ENCODE measurements at regions not wholly inside any gene's neighbourhood (a gene's known extent, or its start where the extent isn't known, plus 50 kb on each side); places are given as distances from the start of the nearest gene placed in this dataset.

GRCh38 chr12:17203497-17203896 lies 597.5 kb upstream of the LMO3 start:
- ChIA-PET CTCF (no interaction called here), POLR2A (no interaction called here)
- Histone ChIP-seq H3K9ac (ENCODE audit: low read length) (no peak overlapping the region), H3K4me2 (replicated peaks; ENCODE audit: low read depth, low read length, poor library complexity, severe bottlenecking) (no peak overlapping the region), H3K9me3 (ENCODE audit: control extremely low read depth in 1 of 3, control insufficient read depth in 2 of 3, insufficient read depth in 1 of 3, low read length in 2 of 3) (peaks cover 0 to 18% (median 0%) of the 10 kb centered on the region in 3 donors), H3K79me2 (ENCODE audit: control insufficient read depth, insufficient read depth, low read length) (no peaks in the 10 kb centered on the region), H3K4me1 (ENCODE audit: control insufficient read depth in 2 of 2, insufficient read depth in 2 of 2, low read length in 2 of 2) (no peaks in the 10 kb centered on the region), H4K20me1 (ENCODE audit: control insufficient read depth, insufficient read depth, low read length, poor library complexity, severe bottlenecking) (no peaks in the 10 kb centered on the region), H3K27ac (ENCODE audit: low read length in 2 of 2) (no peak overlapping the region), H2AFZ (ENCODE audit: insufficient read depth, low read depth, low read length, poor library complexity, severe bottlenecking) (no peak overlapping the region), H3K4me3 (ENCODE audit: control extremely low read depth in 1 of 5, extremely low read depth in 1 of 5, insufficient read depth in 1 of 5, low read depth in 2 of 5, low read length in 4 of 5) (no peak overlapping the region), H3K27me3 (replicated peaks in 1 of 4; ENCODE audit: control extremely low read depth in 1 of 4, control insufficient read depth in 3 of 4, insufficient read depth in 4 of 4, low read length in 3 of 4) (no peaks in the 10 kb centered on the region), H3K36me3 (replicated peaks in 1 of 2; ENCODE audit: control extremely low read depth in 1 of 2, control insufficient read depth in 1 of 2, extremely low read depth in 1 of 2, insufficient read depth in 2 of 2, low read length in 1 of 2) (no peaks in the 10 kb centered on the region)
- 79% methylated on average over 4 of the region's 5 CpGs for WGBS (ENCODE audit: insufficient coverage)
- TF ChIP-seq CTCF (IDR thresholded peaks at IDR 0.05) (no peak), EZH2 (IDR thresholded peaks at IDR 0.05; ENCODE audit: borderline replicate concordance, insufficient read depth, low read depth, low read length, poor library complexity, severe bottlenecking) (no peak)
- ATAC-seq (ENCODE audit: low read depth): no peak
- Mint-ChIP-seq H3K4me1 (no peaks in the 10 kb centered on the region), H3K27ac (no peak overlapping the region), H3K9me3 (ENCODE audit: insufficient read depth) (no peaks in the 10 kb centered on the region), H3K27me3 (no peaks in the 10 kb centered on the region), H3K4me3 (no peak overlapping the region)
- DNase-seq: no peak
- intact Hi-C loops (cut with micrococcal nuclease): no loop called here

- H4K20me1 ChIP-seq (ENCODE audit: control insufficient read depth, insufficient read depth, low read length, poor library complexity, severe bottlenecking): no peaks in the 10 kb centered on the region
- H3K36me3 ChIP-seq (replicated peaks in 1 of 2; ENCODE audit: control extremely low read depth in 1 of 2, control insufficient read depth in 1 of 2, extremely low read depth in 1 of 2, insufficient read depth in 2 of 2, low read length in 1 of 2): no peaks in the 10 kb centered on the region
- CTCF ChIA-PET: no interaction called here
- Mint-ChIP-seq H3K27ac (no peak overlapping the region), H3K4me3 (no peak overlapping the region), H3K9me3 (ENCODE audit: insufficient read depth) (no peaks in the 10 kb centered on the region), H3K27me3 (no peaks in the 10 kb centered on the region), H3K4me1 (no peaks in the 10 kb centered on the region)
- no peaks in the 10 kb centered on the region for H3K4me1 ChIP-seq (ENCODE audit: control insufficient read depth in 2 of 2, insufficient read depth in 2 of 2, low read length in 2 of 2)
- H3K4me3 ChIP-seq (ENCODE audit: control extremely low read depth in 1 of 5, extremely low read depth in 1 of 5, insufficient read depth in 1 of 5, low read depth in 2 of 5, low read length in 4 of 5): no peak overlapping the region
- DNase-seq (no peak), ATAC-seq (ENCODE audit: low read depth) (no peak)
- no peak overlapping the region for H3K9ac ChIP-seq (ENCODE audit: low read length)
- H3K4me2 ChIP-seq (replicated peaks; ENCODE audit: low read depth, low read length, poor library complexity, severe bottlenecking): no peak overlapping the region
- H3K79me2 ChIP-seq (ENCODE audit: control insufficient read depth, insufficient read depth, low read length): no peaks in the 10 kb centered on the region
- POLR2A ChIA-PET: no interaction called here
- TF ChIP-seq EZH2 (IDR thresholded peaks at IDR 0.05; ENCODE audit: borderline replicate concordance, insufficient read depth, low read depth, low read length, poor library complexity, severe bottlenecking): no peak
- TF ChIP-seq CTCF (IDR thresholded peaks at IDR 0.05): no peak
- H2AFZ ChIP-seq (ENCODE audit: insufficient read depth, low read depth, low read length, poor library complexity, severe bottlenecking): no peak overlapping the region
- intact Hi-C loops (cut with micrococcal nuclease): no loop called here
- peaks cover 0 to 6% (median 0%) of the 10 kb centered on the region in 3 donors for H3K9me3 ChIP-seq (ENCODE audit: control extremely low read depth in 1 of 3, control insufficient read depth in 2 of 3, insufficient read depth in 1 of 3, low read length in 2 of 3)
- no CpG with 5 or more reads among the region's 3 CpGs for WGBS (ENCODE audit: insufficient coverage)
- no peaks in the 10 kb centered on the region for H3K27me3 ChIP-seq (replicated peaks in 1 of 4; ENCODE audit: control extremely low read depth in 1 of 4, control insufficient read depth in 3 of 4, insufficient read depth in 4 of 4, low read length in 3 of 4)
- H3K27ac ChIP-seq (ENCODE audit: low read length in 2 of 2): no peak overlapping the region
Measured at GRCh38 chr12:17197971-17198370, 592.0 kb upstream of the LMO3 start.

Data from B cell (primary cell).